Fibroblast of gingiva (primary cell): ENCODE measurements at regions not wholly inside any gene's neighbourhood (a gene's known extent, or its start where the extent isn't known, plus 50 kb on each side); places are given as distances from the start of the nearest gene placed in this dataset.

Experiments
- DNase-seq: peaks from one replicate; pipeline ENCODE4 v3.0.0-alpha.2; 2011; ENCODE audit warnings: low read depth

DNA sequence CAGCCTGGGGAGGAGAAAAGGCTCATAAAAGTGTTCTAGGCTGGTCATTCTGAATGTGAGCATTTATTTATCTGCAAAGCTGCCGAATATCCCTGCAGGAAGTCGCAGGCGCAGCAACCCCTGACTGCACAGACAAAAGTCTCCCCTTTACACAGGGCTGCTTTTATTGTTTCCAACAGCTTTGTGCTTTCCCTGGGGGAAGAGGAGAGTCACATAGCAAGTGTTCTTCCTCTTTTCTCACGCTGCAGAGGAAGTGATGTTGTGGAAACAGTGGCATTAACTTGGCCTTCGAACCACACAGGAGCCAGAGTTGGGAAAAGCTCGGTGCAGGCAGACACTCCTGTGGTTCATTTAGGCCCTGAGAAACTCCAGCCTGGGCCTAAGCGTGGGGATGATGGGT, 81.5 kb upstream of the BCOR start:
- DNase-seq = no peak

DNA sequence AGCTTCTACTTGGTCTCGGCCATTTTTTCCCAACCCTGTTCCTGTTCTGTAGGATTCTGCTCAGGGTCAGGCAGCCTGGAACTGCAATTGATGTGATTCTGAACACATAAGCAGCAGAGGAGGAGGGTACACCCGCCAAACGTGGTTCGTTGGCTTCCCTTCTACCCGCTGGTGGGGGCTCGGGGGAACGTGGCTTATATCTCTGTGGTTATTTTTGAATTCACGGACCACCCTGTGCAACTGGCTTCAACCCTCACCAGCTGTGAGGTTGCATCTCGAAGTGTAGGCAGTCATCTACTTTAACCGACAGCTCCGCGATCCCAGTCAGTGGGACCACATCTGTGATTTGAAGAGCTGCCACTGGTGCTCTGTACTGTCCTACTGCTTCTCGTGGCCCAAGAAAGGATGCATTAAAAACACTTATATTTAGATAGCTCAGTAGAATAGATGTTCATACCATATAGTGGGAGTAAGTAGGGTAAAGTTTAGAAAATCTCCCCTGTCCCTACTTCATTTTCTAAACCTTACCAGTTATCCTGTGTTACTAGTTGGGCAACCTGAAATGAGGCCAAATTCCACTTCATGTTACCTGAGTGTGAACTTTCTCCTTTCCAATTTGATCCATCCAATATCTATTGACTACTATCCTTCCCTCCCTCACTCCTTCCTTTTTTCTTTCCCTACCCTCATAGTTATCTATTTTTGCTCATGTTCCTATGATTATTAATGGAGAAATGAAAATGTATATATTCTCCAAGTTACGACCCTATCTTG, 80.4 kb upstream of the BCOR start:
- DNase-seq = no peak

DNA sequence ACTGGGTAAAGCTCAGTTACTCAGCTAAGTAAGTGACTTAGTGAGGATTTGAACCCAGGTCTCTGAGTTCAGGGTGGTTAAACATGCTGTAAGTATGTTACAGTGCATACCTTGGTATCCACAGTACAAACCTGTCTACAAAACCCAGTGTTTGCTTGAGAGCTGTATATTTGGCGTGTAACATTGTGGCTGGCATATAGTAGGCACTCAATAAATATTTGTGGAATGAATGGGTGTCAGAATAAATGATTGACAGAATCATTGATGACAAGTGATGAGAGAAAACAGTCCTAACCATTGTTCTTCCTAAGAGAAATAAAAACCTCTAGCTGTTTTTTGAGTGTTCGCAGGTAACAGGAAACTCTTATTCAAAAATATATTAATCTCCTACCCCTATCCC, 79.7 kb upstream of the BCOR start:
- no peak for DNase-seq

DNA sequence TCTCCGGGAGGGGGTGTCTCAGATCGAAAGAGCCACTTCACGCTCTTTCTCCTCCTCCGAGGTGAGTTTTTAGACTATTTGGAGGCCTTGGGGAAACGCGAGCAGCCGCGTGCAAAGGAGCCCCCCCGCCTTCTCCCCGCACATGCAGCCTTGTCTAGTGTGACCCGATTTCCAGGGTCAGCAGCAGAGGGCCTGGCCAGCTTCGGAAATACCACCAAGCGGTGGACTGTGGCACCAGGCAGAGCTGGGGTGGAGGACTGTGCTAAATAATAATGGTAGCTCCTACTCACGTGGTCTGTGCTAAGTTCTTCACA, 79.3 kb upstream of the BCOR start:
- no peak for DNase-seq

DNA sequence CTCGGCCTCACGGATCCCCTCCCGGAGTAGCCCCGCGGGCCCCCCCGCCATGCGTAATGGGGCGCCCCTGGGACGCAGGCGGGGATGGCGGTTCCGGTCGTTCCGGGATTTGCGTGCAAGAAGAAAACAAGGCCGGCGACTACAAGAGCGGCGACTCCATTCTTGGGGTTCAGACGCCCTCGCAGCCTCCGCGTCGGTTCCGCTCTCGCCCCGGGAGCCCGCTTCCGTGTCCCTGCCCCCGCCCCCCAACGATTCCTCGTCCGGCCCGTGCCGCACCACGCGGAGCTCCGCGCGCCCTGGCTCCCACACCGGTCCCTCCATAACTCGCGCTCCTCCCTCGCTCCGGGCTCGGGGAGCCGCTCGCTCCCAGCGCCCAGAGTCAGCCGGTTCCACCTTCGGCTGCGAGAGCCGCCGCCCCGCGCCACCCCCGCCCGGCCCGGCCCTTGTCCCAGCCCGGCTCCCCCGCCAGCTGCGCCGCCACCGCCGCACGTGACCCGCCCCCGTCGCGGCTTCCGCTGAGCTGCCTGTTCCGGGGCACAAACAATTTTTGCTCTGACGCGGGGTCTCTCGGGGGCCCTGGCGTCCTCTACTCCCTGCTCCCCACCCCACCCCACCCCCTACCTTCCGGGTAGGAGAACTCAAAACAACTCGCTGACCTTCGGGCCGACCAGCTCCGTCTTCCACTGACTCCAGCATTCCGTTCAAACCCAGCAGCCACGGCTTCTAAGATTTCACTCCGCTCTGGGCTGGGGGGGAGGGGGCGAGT, 78.8 kb upstream of the BCOR start:
- peak; percentile 27 for DNase-seq

DNA sequence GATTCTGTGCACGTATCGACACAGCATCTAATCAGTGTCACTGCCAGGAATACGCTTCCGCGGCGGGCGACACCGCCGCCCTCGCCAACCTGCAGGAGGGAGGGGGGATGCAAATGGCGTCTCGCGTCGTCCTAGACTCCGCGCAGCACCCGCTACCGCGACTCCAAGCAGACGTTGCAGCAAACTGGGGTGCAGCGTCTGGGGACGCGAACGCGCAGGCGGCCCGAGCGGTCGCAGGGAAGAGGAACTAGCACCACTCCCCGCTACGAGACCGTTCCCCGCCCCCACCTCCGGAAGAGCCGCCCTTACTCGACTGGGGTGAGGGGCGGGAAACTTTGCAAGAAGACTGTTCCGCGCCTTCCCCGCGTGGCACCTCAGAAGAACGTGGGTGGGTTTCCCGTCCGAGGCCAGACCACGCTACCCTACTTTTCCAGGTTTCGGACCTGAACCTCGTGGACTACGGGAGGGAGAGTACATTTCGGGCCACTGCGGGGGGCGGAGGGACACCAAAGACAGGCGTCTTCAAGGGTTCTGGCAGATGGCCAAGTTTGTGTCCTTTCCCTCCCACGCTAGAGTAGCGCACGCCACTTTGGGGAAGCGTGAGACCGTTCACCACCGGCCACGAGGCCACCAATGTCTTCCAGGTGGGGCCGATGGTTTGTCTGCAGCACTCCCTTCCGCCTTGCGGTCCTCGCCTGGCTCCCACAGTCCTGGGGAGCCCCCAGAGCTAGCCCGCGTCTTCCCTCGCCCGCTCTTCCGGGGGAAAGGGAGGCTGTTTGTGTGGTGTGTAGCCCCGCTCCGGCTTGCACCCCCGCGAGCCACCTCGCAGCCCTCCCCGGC, 78.0 kb upstream of the BCOR start:
- peak; percentile 46 for DNase-seq

DNA sequence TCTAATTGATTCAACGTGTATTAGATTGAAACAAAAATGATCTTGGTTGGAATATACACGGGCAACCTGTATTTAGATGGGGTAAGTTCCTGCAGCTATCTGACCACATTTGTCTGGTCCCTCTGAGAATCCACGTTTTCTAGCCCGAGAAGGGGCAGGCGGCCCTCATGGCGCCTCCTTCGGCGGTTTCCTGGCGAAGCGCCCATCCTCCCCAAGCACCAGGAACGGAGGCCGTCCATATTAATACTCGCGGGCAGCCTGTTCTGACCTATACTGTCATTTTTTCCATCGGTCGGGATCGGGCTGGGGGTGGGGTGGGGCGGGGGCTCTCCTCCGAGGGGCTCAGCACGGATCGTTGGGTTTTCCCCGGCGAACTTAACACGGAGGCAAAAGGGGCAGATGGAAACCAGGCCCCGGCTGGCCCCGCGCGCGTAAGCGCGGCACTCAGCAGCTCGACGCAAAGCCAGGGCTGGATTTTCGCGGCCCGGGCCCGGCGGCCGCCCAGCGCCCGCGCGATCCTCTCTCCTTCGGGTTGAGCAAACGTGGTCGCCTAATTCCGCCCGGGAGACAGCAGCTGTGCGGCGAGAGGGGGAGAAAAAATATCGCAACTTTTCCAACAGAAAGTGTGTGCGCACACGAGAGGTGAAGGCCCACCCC, 77.2 kb upstream of the BCOR start:
- DNase-seq = peak; percentile 45

DNA sequence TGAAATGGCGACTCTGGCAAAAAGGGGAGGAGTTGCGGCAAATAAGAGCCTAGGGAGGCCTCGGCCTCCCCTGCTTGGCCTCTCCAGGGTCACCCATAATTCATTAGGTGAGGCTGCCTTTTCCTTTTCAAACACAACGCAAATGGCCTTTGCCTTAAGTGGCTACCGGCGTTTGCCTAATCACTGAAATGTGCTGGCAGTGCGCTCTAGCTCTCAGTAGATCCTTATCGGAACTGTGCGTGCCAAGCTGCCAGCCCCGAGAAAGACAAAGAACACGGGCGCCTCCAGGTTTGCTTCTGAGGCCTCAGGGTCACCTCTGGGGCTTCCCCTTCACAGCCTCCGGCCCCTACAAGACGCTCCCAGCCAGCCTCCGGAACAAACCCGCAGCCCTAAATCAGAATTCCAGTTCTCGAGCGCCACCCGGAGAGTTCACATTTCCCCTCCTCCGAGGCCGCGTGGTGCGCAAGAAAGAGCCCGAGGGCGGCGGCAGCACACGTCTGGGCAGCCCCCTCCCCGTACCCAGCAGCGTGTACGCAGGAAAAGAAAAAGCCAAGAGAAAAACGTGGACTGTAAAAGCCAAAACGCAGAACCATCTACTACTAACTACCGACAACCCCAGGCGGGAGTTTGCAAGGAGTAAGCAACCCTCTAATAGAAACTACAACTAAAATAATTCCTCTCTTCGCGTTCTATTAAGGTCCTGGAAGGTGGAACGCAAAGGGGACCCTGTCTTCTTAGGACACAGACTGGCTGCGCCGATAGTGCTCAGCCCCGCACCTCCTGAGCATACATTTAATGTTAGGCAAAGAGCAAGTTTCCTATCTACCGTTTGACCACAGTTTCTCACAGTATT, 76.5 kb upstream of the BCOR start:
- DNase-seq = no peak

DNA sequence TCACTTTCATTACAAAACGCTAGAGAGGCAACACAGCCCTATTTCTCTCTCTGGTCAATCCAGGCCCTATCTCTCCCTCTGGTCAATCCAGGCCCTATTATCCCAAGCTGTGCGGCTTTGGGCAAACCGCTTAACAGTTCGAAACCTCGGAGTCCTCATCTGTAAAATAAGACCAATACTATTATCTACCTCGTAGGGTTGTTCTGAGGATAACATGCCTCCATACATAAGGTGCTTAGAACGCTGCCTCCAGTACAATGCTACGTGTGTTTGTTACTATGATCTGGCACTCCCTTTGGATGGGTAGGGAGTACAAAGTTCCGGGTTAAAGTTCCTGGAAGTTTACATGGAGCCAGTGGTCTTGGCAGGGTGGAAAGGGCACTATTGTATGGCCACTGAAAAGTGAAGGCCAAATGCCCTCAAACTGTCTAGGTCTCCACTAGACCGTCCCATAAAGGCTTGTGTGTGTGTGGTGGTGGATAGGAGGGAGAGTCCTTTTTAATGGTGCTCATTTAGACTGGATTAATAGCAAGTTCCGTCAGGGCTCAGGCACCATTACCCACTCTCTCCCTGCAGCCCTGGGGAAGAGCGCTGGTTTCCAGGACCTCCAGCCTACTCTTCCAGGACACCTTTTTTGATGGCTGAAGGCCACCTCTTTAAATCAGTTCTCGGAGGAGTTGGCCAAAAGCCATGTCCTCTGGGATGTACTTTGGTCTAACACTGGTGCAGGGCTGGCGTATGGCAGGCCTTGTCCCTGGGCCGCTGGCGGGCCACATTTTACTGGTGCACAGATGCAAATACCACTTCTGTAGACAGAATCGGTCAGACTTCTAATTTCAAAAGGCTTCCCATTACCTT, 75.6 kb upstream of the BCOR start:
- no peak for DNase-seq

DNA sequence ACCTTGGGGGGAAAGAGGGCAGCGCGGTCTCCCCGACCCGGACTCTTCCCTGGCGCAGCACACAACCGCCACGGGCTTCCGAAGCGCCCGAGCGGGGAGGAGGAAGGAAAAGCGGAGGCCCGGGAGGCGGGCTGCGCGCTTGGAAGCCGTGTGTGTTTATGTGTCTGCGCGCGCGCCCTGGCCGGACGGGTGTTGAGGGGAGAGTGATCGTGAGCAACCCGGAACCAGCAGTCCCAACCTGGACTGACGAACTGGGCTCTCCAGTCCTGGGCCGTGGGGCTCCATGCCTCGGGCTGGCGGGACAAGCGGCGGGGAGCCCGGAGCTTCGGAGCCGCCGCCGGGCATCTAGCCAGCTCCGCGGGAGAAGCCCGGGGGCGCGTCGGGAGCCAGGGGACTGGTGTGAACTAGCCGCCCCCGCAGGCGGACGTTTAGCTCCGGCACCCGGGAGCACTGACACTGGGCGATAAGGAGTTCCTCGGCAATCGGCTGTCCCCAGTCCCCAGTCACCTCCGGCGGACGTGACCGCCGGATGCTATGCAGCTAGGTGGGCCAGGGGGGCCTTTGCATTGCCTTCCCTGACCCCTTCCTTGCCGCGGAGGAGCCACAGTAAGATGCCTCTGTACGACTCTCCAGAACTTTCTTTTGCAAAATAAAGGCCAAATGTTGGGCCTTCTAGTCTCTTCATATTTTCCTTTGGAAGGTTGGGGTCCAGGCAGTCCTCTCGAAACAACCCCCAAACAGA, 74.8 kb upstream of the BCOR start:
- DNase-seq = peak; percentile 52

DNA sequence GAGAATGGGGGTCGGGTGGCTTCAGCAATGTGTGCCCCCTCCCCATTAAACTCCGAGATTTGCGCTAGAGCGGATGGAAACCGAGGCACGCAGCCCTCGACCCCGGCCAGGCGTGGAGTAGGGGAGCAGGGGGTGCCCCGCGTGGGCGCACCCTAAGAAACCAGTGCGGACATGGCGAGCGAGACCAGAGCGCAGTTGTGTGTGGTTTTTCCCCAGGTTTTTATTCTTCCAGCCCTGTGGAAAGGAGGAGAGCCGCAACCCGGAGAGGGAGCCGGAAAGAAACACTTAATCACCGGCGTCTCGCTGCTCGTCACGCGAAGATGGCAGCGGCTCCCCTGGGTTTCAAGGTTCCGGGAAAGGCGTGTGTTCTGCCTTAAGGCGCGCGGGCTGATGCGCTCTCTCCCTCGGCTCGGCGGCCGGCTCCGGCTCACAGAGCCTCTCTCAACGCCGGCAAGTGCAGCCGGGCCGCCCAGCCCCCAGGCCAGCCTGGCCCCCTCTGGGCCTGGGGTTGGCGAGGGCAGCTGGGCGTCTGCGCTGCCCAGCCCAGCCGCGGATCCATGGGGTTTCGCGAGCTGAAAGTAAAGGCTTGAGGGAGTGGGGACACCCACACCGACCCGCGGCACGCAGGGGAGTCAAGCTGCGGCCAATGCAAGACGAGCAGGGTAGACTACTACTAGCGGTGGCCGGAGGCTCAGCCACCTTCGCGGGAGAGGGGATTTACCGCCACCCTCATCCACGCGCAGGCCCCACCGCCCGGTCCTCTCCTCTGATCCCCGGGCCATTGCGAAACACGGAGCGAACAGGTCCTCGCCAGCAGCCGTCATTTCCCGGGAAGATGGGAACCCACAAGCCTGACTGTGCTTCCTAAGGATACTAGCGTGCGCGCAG, 74.0 kb upstream of the BCOR start:
- peak; percentile 54 for DNase-seq

DNA sequence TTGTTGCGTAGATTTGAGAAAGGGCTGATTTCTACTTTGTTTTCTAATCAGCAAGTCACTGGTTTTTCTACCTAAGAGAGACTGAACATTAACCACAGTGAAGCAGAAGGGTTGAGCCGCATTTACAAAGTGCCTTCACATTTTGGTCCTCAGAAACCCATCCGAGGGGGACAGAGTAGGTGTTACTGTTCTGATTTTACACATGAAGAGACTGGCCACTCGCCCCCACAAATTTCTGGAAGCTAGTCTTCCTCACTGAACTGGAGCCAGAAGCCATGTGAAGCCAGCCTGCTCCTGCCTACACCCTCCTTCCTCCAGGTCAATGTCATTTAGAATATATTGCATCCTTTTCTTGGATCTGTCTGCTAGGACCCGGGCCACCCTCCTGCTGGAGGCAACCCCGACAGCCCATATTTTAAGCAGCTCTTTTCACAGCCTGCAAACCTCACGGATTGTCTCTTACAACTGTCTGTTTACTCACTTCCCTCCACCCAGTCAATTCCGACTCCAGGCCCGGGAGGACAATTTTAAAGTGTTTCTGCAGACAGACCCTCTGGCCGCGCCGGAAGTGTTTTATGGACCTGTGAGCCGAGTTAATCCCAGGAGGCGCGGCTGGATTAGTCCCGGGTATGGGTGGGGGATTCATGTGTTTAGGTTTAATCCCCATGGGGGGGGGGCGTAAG, 73.2 kb upstream of the BCOR start:
- DNase-seq = no peak

DNA sequence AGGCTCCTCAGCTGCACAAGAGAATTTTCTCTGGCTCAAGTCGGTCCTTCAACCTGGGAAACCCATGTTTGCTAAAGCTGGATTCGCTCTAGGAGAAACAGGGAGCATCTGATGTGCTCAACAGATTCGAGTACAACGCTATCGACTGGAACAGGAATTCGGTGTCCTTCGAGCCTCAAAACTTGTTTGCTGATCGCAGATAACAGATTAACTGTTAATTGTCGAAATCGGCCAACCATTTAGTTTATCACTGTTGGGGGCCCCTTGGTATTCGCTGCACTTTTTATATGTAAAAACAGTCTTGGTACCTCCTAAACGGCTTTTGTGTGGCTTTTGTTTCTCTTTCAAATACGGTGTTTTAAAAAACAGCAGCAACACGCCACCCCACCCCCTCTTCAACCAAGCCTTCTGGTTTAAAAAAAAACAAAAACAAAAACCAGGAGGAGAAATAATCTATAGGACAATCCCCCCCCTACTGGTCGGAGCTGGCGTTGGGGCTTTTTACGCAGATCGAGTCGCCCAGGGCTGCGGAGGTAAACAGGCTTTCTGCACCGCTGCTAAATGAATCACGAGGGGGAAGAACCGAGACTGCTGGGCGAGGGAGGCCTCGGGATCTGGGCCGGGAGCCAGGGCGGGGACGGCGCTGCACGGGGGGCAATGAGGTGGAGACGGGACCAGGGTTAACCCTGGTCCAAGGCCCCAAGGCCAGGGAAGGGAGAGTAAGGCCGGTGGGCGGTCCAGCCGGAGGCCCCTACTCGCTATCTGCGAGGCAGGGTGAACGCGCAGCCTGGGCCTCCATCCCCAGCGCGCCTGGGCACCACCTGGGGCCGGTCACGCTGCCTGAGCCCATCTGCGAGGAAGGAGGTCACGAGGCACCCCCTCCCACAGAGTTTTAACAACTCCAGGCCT, 71.7 kb upstream of the BCOR start:
- peak; percentile 22 for DNase-seq

DNA sequence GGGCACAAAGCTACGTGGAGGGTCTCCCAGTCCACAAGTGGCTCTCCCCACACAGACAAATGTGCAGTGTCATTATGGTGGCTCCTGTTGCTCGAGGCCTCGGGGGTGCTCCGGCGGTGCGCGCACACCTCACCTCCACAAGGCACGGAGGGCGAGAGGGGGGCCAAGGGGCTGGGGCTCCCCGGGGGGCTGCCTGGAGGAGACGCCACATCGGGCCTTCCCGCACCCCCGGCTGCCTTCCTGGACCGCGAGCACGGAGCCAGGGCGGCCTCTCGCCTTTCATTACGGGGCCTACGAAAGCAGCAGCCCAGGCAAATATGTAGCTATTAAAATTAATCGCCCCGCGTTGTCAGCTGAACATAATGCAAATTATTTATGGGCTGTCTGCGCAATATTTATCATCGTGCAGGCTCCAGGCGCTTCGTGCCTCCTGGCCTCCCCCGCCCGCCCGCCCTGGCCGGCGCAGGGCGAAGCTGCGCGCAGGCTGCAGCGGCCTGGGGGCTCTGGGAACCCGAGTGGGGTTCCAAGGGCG, 70.8 kb upstream of the BCOR start:
- DNase-seq = no peak

DNA sequence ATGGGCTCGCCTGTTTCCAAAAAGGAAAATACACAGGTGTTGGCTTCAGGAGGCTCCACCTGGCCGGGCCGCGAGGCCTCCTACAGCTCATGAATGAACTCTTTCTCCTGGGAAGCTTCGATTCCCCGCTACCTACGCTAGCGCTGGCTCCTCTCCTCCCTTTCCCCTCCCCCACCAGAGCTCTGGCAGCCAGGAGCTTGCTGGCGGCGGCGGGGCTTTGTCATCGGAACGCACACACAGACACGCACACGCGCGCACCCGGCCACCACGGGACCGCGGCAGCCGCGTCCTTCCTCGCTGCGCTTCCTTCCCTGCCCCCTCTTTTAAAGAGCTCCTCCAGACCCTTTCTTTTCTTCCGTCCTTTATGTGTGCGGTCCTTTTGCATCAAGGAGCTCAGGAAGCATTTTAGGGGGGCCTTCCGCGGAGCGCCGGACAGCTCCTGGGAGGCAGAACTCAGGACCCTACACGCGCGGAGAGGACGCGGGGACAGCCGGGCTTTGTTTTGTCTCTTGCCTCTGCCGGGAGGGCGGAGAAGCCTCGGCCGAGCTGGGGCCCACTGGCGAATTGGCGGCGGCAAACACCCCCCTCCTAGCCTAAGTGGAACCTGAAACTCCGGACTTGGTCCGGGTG, 70.2 kb upstream of the BCOR start:
- DNase-seq = no peak

DNA sequence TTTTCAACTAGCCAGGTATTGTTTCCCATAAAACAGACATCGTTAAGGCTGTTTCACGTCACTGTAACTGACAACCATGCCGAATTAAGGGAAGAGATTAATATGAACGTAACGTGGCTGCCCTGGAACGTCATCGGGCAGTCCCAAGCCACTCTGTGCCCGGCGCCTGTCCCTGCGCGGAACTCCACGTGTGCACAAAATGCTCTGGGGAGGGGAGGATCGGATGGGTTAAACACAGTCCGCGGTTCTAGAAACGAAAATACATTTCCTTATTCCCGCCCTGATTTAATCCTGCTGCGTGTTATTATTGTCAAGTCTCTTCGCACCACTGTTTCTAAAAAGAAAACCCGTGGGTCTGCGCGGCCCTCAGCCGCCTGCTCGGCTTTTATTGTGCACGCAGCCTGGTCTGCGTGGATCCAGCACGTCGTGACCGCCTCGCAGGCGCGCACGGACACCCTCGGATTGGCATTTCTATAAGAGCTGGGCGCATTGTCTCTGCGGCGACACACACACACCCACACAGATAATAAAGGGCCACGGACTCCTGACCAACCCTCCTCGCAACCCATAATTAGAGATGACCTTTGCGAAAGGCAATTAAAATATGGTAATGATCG, 69.6 kb upstream of the BCOR start:
- no peak for DNase-seq
